GM23338 (cell line): ENCODE measurements at regions not wholly inside any gene's neighbourhood (a gene's known extent, or its start where the extent isn't known, plus 50 kb on each side); places are given as distances from the start of the nearest gene placed in this dataset.

Source experiments
- ATAC-seq: fragments of 200-7000 bp; cut with Tn5 transposase; 3 replicates; pipeline ENCODE4 v1.9.1; 2020
- DNase-seq: peaks from one replicate; pipeline ENCODE4 v3.0.0-alpha.2; 2015; ENCODE audit warnings: low spot score
- H2AFZ ChIP-seq: fragments of 200-600 bp; sonication (generic); 2 replicates; pipeline ENCODE4 v1.8.0; 2016; ENCODE audit warnings: antibody characterized with exemption, mild to moderate bottlenecking, moderate library complexity
- H3F3A ChIP-seq: fragments of 200-600 bp; sonication (generic); replicated peaks from 2 replicates; pipeline ENCODE4 v1.8.0; 2017; ENCODE audit warnings: antibody characterized with exemption, mixed run types, low read depth
- H3K27ac ChIP-seq: fragments of 200-600 bp; sonication (generic); 2 replicates; pipeline ENCODE4 v1.6.1; 2016; ENCODE audit warnings: low read depth
- H3K27me3 ChIP-seq: fragments of 200-600 bp; sonication (generic); 2 replicates; pipeline ENCODE4 v1.8.0; 2016; ENCODE audit warnings: mild to moderate bottlenecking, mixed run types, moderate library complexity; ENCODE audit not compliant: insufficient read depth
- H3K36me3 ChIP-seq: fragments of 200-600 bp; sonication (generic); 2 replicates; pipeline ENCODE4 v1.8.0; 2016; ENCODE audit warnings: mild to moderate bottlenecking; ENCODE audit not compliant: insufficient read depth
- H3K4me1 ChIP-seq: fragments of 200-600 bp; sonication (generic); 2 replicates; pipeline ENCODE4 v1.8.0; 2016; ENCODE audit warnings: mild to moderate bottlenecking, moderate library complexity; ENCODE audit not compliant: insufficient read depth
- H3K4me2 ChIP-seq: fragments of 200-600 bp; sonication (generic); 2 replicates; pipeline ENCODE4 v1.7.1; 2017; ENCODE audit warnings: mixed run types
- H3K4me3 ChIP-seq: fragments of 200-600 bp; sonication (generic); 2 replicates; pipeline ENCODE4 v1.6.1; 2016; ENCODE audit warnings: mixed run types
- H3K79me2 ChIP-seq: fragments of 200-600 bp; sonication (generic); replicated peaks from 2 replicates; pipeline ENCODE4 v1.8.0; 2017; ENCODE audit warnings: mild to moderate bottlenecking; ENCODE audit not compliant: insufficient read depth
- H3K9me2 ChIP-seq: fragments of 200-600 bp; sonication (generic); 2 replicates; pipeline ENCODE4 v1.8.0; 2017; ENCODE audit not compliant: insufficient read depth
- H4K20me1 ChIP-seq: fragments of 200-600 bp; sonication (generic); replicated peaks from 2 replicates; pipeline ENCODE4 v1.8.0; 2017; ENCODE audit warnings: mild to moderate bottlenecking; ENCODE audit not compliant: insufficient read depth
- H3K27ac Mint-ChIP-seq: 2 replicates; pipeline ENCODE4 v1.8.0; 2020; ENCODE audit warnings: inconsistent platforms, mild to moderate bottlenecking, moderate library complexity, mixed read lengths
- H3K27me3 Mint-ChIP-seq: 3 replicates; pipeline ENCODE4 v1.8.0; 2022; ENCODE audit warnings: low read depth, mild to moderate bottlenecking, moderate library complexity, mixed read lengths, inconsistent platforms; ENCODE audit not compliant: insufficient read depth, poor library complexity
- H3K36me3 Mint-ChIP-seq: 3 replicates; pipeline ENCODE4 v1.8.0; 2021; ENCODE audit warnings: low read depth, mild to moderate bottlenecking, inconsistent platforms, moderate library complexity, mixed read lengths
- H3K4me1 Mint-ChIP-seq: 3 replicates; pipeline ENCODE4 v1.8.0; 2020; ENCODE audit warnings: mild to moderate bottlenecking, inconsistent platforms, mixed read lengths
- H3K4me3 Mint-ChIP-seq: 3 replicates; pipeline ENCODE4 v1.8.0; 2021; ENCODE audit warnings: moderate library complexity, mild to moderate bottlenecking, inconsistent platforms, mixed read lengths
- H3K9me3 Mint-ChIP-seq: 3 replicates; pipeline ENCODE4 v1.8.0; 2020; ENCODE audit warnings: moderate library complexity, mild to moderate bottlenecking, inconsistent platforms, mixed read lengths
- CREB1 ChIP-seq: fragments of 250-450 bp; sonication (Bioruptor Pico); IDR thresholded peaks from 2 replicates; pipeline ENCODE4 v1.5.0; 2020; ENCODE audit warnings: low read depth, mild to moderate bottlenecking, moderate library complexity
- EZH2 ChIP-seq: fragments of 200-600 bp; sonication (generic); IDR thresholded peaks from one replicate; pipeline ENCODE4 v1.8.0; 2017; ENCODE audit warnings: antibody characterized with exemption, mild to moderate bottlenecking, low read depth; ENCODE audit not compliant: unreplicated experiment
- EZH2phosphoT487 ChIP-seq: fragments of 200-600 bp; sonication (generic); IDR thresholded peaks from one replicate; pipeline ENCODE4 v1.8.1; 2018; ENCODE audit warnings: antibody characterized with exemption; ENCODE audit not compliant: unreplicated experiment
- JUNB ChIP-seq: IDR thresholded peaks from one replicate; pipeline ENCODE4 v1.6.1; 2016; ENCODE audit warnings: antibody characterized with exemption; ENCODE audit not compliant: unreplicated experiment
- POLR2AphosphoS5 ChIP-seq: IDR thresholded peaks from 2 replicates; pipeline ENCODE4 v1.6.1; 2016; ENCODE audit warnings: antibody characterized with exemption, low read depth
- REST ChIP-seq: IDR thresholded peaks from one replicate; pipeline ENCODE4 v1.6.1; 2018; ENCODE audit warnings: antibody characterized with exemption; ENCODE audit not compliant: unreplicated experiment
- ZNF114 ChIP-seq: fragments of 250-450 bp; sonication (Bioruptor Pico); IDR thresholded peaks from 2 replicates; pipeline ENCODE4 v1.5.0; 2020; ENCODE audit warnings: mild to moderate bottlenecking, moderate library complexity
- ZNF462 ChIP-seq: fragments of 250-450 bp; sonication (Bioruptor Pico); IDR thresholded peaks from 2 replicates; pipeline ENCODE4 v1.5.0; 2020; ENCODE audit warnings: mild to moderate bottlenecking, moderate library complexity
- TF ChIP-seq, protein P1 (sequence below), 2 experiments: fragments of 200-600 bp in 1 of 2; sonication (generic) in 1 of 2; conservative IDR thresholded peaks; 2 replicates each; pipeline versions ENCODE4 v1.5.1 to v1.6.1; 2016 to 2017; ENCODE audit warnings: antibody characterized with exemption in 2 of 2, low read depth in 2 of 2, mild to moderate bottlenecking in 2 of 2, moderate library complexity in 1 of 2

GRCh38 chr20:57032847-57033246, 233.6 kb downstream of the BMP7 start:
- peaks cover 24% of the 10 kb centered on the region for H3K4me1 Mint-ChIP-seq
- H4K20me1 ChIP-seq = no peaks in the 10 kb centered on the region
- no peaks in the 10 kb centered on the region for H3K36me3 Mint-ChIP-seq
- H3K4me2 ChIP-seq = no peak overlapping the region
- H3K27me3 ChIP-seq = no peaks in the 10 kb centered on the region
- H3K36me3 ChIP-seq = no peaks in the 10 kb centered on the region
- no peaks in the 10 kb centered on the region for H3K79me2 ChIP-seq
- H3K27me3 Mint-ChIP-seq = peaks cover 12% of the 10 kb centered on the region
- no peaks in the 10 kb centered on the region for H3F3A ChIP-seq
- no peak overlapping the region for H3K4me3 Mint-ChIP-seq
- H3K9me3 Mint-ChIP-seq = no peaks in the 10 kb centered on the region; the same call in 2 of the 3 replicates
- H3K4me3 ChIP-seq = no peak overlapping the region
- H3K27ac ChIP-seq = no peak overlapping the region
- ATAC-seq = no peak
- DNase-seq = no peak
- peaks cover 15% of the 10 kb centered on the region for H3K4me1 ChIP-seq
- no peak overlapping the region for H3K27ac Mint-ChIP-seq
- H3K9me2 ChIP-seq = 0 out of 2 replicates have a peak, but pooled peaks cover 6% of the 10 kb centered on the region
- TF ChIP-seq, protein P1, sequence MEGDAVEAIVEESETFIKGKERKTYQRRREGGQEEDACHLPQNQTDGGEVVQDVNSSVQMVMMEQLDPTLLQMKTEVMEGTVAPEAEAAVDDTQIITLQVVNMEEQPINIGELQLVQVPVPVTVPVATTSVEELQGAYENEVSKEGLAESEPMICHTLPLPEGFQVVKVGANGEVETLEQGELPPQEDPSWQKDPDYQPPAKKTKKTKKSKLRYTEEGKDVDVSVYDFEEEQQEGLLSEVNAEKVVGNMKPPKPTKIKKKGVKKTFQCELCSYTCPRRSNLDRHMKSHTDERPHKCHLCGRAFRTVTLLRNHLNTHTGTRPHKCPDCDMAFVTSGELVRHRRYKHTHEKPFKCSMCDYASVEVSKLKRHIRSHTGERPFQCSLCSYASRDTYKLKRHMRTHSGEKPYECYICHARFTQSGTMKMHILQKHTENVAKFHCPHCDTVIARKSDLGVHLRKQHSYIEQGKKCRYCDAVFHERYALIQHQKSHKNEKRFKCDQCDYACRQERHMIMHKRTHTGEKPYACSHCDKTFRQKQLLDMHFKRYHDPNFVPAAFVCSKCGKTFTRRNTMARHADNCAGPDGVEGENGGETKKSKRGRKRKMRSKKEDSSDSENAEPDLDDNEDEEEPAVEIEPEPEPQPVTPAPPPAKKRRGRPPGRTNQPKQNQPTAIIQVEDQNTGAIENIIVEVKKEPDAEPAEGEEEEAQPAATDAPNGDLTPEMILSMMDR (conservative IDR thresholded peaks at IDR 0.05; ENCODE audit: low read depth in 2 of 2) = no peak
- TF ChIP-seq REST (no peak), EZH2phosphoT487 (no peak), EZH2 (no peak), JUNB (no peak), ZNF462 (CRISPR knock-in tag) (no peak), ZNF114 (CRISPR knock-in tag) (no peak), POLR2AphosphoS5 (no peak), CREB1 (CRISPR knock-in tag) (no peak)
- no peak overlapping the region for H2AFZ ChIP-seq
